ENCODE measurements at regions not wholly inside any gene's neighbourhood (a gene's known extent, or its start where the extent isn't known, plus 50 kb on each side); places are given as distances from the start of the nearest gene placed in this dataset.

DNA sequence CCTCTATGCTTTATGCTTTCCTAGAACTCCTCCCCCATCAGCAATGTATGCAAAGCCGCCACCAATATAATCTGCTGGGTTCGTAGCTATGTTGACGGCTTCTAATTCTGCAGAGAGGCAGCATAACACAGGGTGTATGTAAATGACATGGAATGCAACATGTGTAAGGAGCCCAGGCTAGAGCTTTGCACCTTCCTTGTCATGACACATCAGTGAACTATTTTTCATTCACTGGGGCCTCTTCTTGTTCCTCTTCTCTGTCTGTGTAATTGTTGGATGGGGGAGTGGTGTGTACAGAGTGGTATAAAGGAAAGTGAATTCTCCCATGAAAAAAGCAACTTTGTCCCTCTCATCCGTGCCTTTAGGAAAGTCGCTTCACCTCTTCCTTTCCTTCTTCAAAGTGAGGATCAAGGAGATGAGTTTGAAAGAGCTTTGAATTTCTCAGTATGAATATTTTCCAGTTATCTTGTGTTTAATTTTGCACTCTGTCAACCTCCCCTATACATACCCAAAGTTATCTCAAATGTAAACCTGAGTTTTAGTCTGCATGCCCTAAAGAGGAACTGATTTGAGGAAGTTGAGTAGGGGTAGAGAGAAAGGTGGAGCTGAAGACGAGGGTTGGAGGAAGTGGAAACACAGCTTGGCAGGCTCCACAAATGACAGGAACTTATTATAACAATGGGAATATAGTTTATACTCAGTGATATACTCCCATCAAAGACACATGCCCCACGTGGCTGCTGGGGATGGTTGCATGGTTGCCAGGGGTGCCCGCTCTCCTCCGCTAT, 74.9 kb upstream of the ARL4C start:
- H2BK5ac ChIP-seq (ENCODE audit: insufficient read length, low read length) = no peak overlapping the region
- H3K23ac ChIP-seq (ENCODE audit: insufficient read length, low read depth, low read length) = no peak overlapping the region
- H3K23me2 ChIP-seq (ENCODE audit: insufficient read length, low read depth, low read length, poor library complexity, severe bottlenecking) = no peaks in the 10 kb centered on the region
- Mint-ChIP-seq H3K4me3 (no peak overlapping the region), H3K9me3 (no peaks in the 10 kb centered on the region; a peak in 1 of 5 replicates), H3K36me3 (ENCODE audit: insufficient read depth in 1 of 3, low read depth in 3 of 3) (peaks cover 0 to 8% (median 0%) of the 10 kb centered on the region in 3 experiments; a peak in 3 of 7 replicates), H3K27me3 (ENCODE audit: low read depth) (peaks cover 5% of the 10 kb centered on the region), H3K27ac (no peak overlapping the region), H3K4me1 (peaks cover 19 to 20% of the 10 kb centered on the region in 2 experiments)
- no peaks in the 10 kb centered on the region for H3K27me3 ChIP-seq (ENCODE audit: insufficient read depth, low read length)
- H3K79me2 ChIP-seq (ENCODE audit: insufficient read depth, low read length) = no peaks in the 10 kb centered on the region
- no peak overlapping the region for H2AK5ac ChIP-seq (ENCODE audit: insufficient read length, low read length)
- peaks cover 2% of the 10 kb centered on the region; the same call in 1 of the 2 replicates for H3K4me1 ChIP-seq (ENCODE audit: insufficient read depth, low read length)
- H2BK12ac ChIP-seq (ENCODE audit: insufficient read length, low read depth, low read length) = no peak overlapping the region
- no peaks in the 10 kb centered on the region for H3K9me3 ChIP-seq (ENCODE audit: control insufficient read depth, low read depth, low read length)
- no peak overlapping the region for H2AFZ ChIP-seq (ENCODE audit: low read length)
- no peak overlapping the region for H3K4me2 ChIP-seq (ENCODE audit: insufficient read depth, insufficient read length, low read length)
- H2BK15ac ChIP-seq (ENCODE audit: low read depth, low read length) = no peak overlapping the region
- TF ChIP-seq, protein P1, sequence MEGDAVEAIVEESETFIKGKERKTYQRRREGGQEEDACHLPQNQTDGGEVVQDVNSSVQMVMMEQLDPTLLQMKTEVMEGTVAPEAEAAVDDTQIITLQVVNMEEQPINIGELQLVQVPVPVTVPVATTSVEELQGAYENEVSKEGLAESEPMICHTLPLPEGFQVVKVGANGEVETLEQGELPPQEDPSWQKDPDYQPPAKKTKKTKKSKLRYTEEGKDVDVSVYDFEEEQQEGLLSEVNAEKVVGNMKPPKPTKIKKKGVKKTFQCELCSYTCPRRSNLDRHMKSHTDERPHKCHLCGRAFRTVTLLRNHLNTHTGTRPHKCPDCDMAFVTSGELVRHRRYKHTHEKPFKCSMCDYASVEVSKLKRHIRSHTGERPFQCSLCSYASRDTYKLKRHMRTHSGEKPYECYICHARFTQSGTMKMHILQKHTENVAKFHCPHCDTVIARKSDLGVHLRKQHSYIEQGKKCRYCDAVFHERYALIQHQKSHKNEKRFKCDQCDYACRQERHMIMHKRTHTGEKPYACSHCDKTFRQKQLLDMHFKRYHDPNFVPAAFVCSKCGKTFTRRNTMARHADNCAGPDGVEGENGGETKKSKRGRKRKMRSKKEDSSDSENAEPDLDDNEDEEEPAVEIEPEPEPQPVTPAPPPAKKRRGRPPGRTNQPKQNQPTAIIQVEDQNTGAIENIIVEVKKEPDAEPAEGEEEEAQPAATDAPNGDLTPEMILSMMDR (conservative IDR thresholded peaks at IDR 0.05) = no peak
- no peak overlapping the region for H3T11ph ChIP-seq (ENCODE audit: low read length)
- no peak overlapping the region for H3K56ac ChIP-seq (ENCODE audit: insufficient read length, low read depth, low read length)
- no peak for DNase-seq
- WGBS (ENCODE audit: extremely low coverage, insufficient read length, low lambda C conversion rate) = no CpG with 5 or more reads among the region's 9 CpGs
- H4K91ac ChIP-seq (ENCODE audit: insufficient read length, low read depth, low read length) = no peak overlapping the region
- no peak overlapping the region for H2BK20ac ChIP-seq (ENCODE audit: low read depth, low read length, poor library complexity, severe bottlenecking)
- H3K18ac ChIP-seq (ENCODE audit: insufficient read length, low read depth, low read length) = no peak overlapping the region
- no peak overlapping the region for H3K14ac ChIP-seq (ENCODE audit: insufficient read depth, low read length)
- no peak overlapping the region for H3K27ac ChIP-seq (ENCODE audit: insufficient read length, low read depth, low read length)
- no peak overlapping the region for H4K8ac ChIP-seq (replicated peaks; ENCODE audit: insufficient read length, low read depth, low read length)
- H4K20me1 ChIP-seq (ENCODE audit: control insufficient read depth, insufficient read depth, insufficient read length) = no peaks in the 10 kb centered on the region
- no peaks in the 10 kb centered on the region for H3K79me1 ChIP-seq (ENCODE audit: insufficient read depth, low read depth, low read length, poor library complexity, severe bottlenecking)
- H3K9ac ChIP-seq (ENCODE audit: extremely low read depth, insufficient read length, low read length) = no peak overlapping the region
- H3K4ac ChIP-seq (ENCODE audit: low read depth, low read length) = no peak overlapping the region
- H2BK120ac ChIP-seq (ENCODE audit: low read depth, low read length, poor library complexity, severe bottlenecking) = no peak overlapping the region
- no peak overlapping the region for H4K5ac ChIP-seq (ENCODE audit: insufficient read length, low read depth, low read length)
